Neural cell (in vitro differentiated cells): ENCODE measurements at regions not wholly inside any gene's neighbourhood (a gene's known extent, or its start where the extent isn't known, plus 50 kb on each side); places are given as distances from the start of the nearest gene placed in this dataset.

Source experiments
- CTCF ChIP-seq: fragments of 450-650 bp; IDR thresholded peaks from 2 replicates; pipeline ENCODE4 v1.5.1; 2014; ENCODE audit warnings: antibody characterized with exemption, mild to moderate bottlenecking, moderate library complexity; ENCODE audit not compliant: poor library complexity, severe bottlenecking
- EP300 ChIP-seq: fragments of 450-650 bp; conservative IDR thresholded peaks from 2 replicates; pipeline ENCODE4 v1.6.1; 2014; ENCODE audit warnings: antibody characterized with exemption, mild to moderate bottlenecking, moderate library complexity; ENCODE audit not compliant: poor library complexity, severe bottlenecking
- RAD21 ChIP-seq: fragments of 450-650 bp; conservative IDR thresholded peaks from 2 replicates; pipeline ENCODE4 v1.6.1; 2014; ENCODE audit warnings: antibody characterized with exemption, mild to moderate bottlenecking, moderate library complexity
- TAF1 ChIP-seq: IDR thresholded peaks from 2 replicates; pipeline ENCODE4 v1.6.1; 2012; ENCODE audit warnings: low read depth

- TF ChIP-seq CTCF (no peak), RAD21 (no peak), EP300 (no peak), TAF1 (no peak)
Measured at GRCh38 chr7:110507832-110508231, 583.1 kb upstream of the LRRN3 start.
